ENCODE measurements at regions not wholly inside any gene's neighbourhood (a gene's known extent, or its start where the extent isn't known, plus 50 kb on each side); places are given as distances from the start of the nearest gene placed in this dataset.
"Not testable (repeated sequence)": the region's sequence is repeated elsewhere in the genome, so short reads cannot be mapped to it uniquely, and the experiment has no call there.

- DNase-seq: no peak
Measured at GRCh38 chr10:105770524-105771212, 1129.6 kb downstream of the SORCS3 start.

- DNase-seq: no peak
Measured at GRCh38 chr10:105769248-105770184, 1128.4 kb downstream of the SORCS3 start.

GRCh38 chr10:105763611-105764010 is 1122.5 kb downstream of the SORCS3 start:
- no peak for DNase-seq

GRCh38 chr10:105761576-105762260 is 1120.6 kb downstream of the SORCS3 start:
- no peak for DNase-seq

- no peak for DNase-seq
Measured at GRCh38 chr10:105759669-105760068, 1118.6 kb downstream of the SORCS3 start.

GRCh38 chr10:105758209-105758998 is 1117.3 kb downstream of the SORCS3 start:
- no peak for DNase-seq

GRCh38 chr10:105757302-105757701 is 1116.2 kb downstream of the SORCS3 start:
- no peak for DNase-seq

- DNase-seq: no peak
Measured at GRCh38 chr10:105756386-105756785, 1115.3 kb downstream of the SORCS3 start.

- no peak for DNase-seq
Measured at GRCh38 chr10:105751688-105752087, 1110.6 kb downstream of the SORCS3 start.

- no peak for DNase-seq
Measured at GRCh38 chr10:105745596-105746148, 1104.6 kb downstream of the SORCS3 start.

- no peak for DNase-seq
Measured at GRCh38 chr10:105743343-105744056, 1102.4 kb downstream of the SORCS3 start.

GRCh38 chr10:105742923-105743322 is 1101.8 kb downstream of the SORCS3 start:
- no peak for DNase-seq

- DNase-seq: no peak
Measured at GRCh38 chr10:105742184-105742583, 1101.1 kb downstream of the SORCS3 start.

- DNase-seq: no peak
Measured at GRCh38 chr10:105734479-105734878, 1093.4 kb downstream of the SORCS3 start.

GRCh38 chr10:105733924-105734323 is 1092.8 kb downstream of the SORCS3 start:
- no peak for DNase-seq

GRCh38 chr10:105729428-105729827 is 1088.3 kb downstream of the SORCS3 start:
- no peak for DNase-seq

- not testable (repeated sequence) for DNase-seq
Measured at GRCh38 chr10:105727586-105727985, 1086.5 kb downstream of the SORCS3 start.

GRCh38 chr10:105727131-105727530 is 1086.0 kb downstream of the SORCS3 start:
- no peak for DNase-seq

GRCh38 chr10:105726149-105726548 is 1085.1 kb downstream of the SORCS3 start:
- no peak for DNase-seq

- no peak for DNase-seq
Measured at GRCh38 chr10:105725007-105725406, 1083.9 kb downstream of the SORCS3 start.

Data from fibroblast of skin of back (primary cell).